IPS-NIHi11 (cell line): ENCODE measurements at regions not wholly inside any gene's neighbourhood (a gene's known extent, or its start where the extent isn't known, plus 50 kb on each side); places are given as distances from the start of the nearest gene placed in this dataset.
"Not testable (repeated sequence)": the region's sequence is repeated elsewhere in the genome, so short reads cannot be mapped to it uniquely, and the experiment has no call there.

Experiments used
- DNase-seq: peaks from one replicate; pipeline ENCODE4 v3.0.0; 2012; ENCODE audit warnings: mixed read lengths, low spot score

- no peak for DNase-seq
Measured at GRCh38 chr2:190742431-190742830, 93.5 kb downstream of the NAB1 start.

- no peak for DNase-seq
Measured at GRCh38 chr2:190744041-190744440, 95.2 kb downstream of the NAB1 start.

- DNase-seq: no peak
Measured at GRCh38 chr2:190746971-190747761, 98.3 kb downstream of the NAB1 start.

GRCh38 chr2:190748966-190749365 lies 100.1 kb downstream of the NAB1 start:
- DNase-seq: no peak

DNA sequence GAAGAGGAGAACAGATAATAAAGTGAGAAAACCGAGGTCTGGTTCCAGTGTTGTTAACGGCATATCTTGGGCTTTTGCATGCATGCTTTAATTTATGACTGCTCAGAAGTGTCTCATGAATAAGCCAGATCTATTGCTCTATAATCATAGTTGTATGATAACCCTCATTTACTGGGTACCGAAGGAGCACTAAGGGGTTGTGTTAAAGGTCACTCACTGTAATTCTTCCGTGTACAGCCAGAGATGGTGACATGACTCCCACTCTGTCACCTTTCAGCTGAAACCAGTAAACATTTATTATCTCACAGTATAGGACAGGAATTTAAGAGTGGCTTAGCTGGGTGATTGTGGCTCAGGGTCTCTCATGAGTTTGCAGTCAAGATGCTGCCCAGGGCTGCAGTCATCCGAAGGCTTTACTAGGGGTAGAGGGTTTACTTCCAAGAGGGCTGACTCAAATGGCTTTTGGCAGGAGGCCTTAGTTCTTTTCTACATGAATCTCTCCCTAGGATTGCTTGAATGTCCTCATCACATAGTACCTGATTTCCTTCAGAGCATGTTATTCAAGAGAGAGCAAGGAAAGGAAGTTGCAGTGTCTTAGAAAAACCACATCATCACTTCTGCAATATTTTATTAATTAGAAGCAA lies 107.0 kb downstream of the NAB1 start:
- no peak for DNase-seq

GRCh38 chr2:190759749-190760213 lies 110.9 kb downstream of the NAB1 start:
- no peak for DNase-seq

GRCh38 chr2:190760353-190761150 lies 111.7 kb downstream of the NAB1 start:
- not testable (repeated sequence) for DNase-seq

DNA sequence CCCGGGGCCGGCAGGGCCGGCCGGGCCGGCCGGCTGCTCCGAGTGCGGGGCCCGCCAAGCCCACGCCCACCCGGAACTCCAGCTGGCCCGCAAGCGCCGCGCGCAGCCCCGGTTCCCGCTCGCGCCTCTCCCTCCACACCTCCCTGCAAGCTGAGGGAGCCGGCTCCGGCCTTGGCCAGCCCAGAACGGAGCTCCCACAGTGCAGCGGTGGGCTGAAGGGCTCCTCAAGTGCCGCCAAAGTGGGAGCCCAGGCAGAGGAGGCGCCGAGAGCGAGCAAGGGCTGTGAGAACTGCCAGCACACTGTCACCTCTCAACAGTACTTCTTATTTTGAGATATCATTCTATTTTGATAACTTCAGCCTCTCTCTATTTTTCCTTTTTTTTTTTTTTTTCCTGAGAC lies 112.3 kb downstream of the NAB1 start:
- DNase-seq: not testable (repeated sequence)

- DNase-seq: no peak
Measured at GRCh38 chr2:190762566-190762965, 113.7 kb downstream of the NAB1 start.

- DNase-seq: no peak
Measured at GRCh38 chr2:190763100-190763499, 114.2 kb downstream of the NAB1 start.

GRCh38 chr2:190763901-190764514 lies 115.1 kb downstream of the NAB1 start:
- DNase-seq: no peak

GRCh38 chr2:190765386-190766173 lies 115.0 kb upstream of the GLS start:
- DNase-seq: no peak

DNA sequence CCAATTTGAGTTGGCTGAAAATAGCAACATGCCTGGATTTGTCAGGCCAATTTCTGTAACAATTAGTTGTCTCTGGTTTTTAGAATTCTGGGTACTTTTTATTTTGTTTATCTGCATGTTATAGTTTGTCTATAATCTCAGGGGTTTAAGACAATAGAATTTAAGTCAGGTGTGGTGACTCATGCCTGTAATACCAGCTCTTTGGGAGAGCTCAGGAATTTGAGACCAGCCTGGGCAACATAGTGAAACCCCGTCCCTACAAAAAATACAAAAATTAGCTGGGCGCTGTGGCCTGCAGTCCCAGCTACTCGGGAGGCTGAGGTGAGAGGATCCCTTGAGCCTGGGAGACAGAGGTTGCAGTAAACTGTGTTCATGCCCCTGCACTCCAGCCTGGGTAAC lies 114.4 kb upstream of the GLS start:
- no peak for DNase-seq

- no peak for DNase-seq
Measured at GRCh38 chr2:190766595-190766994, 114.0 kb upstream of the GLS start.

- no peak for DNase-seq
Measured at GRCh38 chr2:190767821-190768220, 112.8 kb upstream of the GLS start.

GRCh38 chr2:190769258-190769657 lies 111.4 kb upstream of the GLS start:
- DNase-seq: no peak

DNA sequence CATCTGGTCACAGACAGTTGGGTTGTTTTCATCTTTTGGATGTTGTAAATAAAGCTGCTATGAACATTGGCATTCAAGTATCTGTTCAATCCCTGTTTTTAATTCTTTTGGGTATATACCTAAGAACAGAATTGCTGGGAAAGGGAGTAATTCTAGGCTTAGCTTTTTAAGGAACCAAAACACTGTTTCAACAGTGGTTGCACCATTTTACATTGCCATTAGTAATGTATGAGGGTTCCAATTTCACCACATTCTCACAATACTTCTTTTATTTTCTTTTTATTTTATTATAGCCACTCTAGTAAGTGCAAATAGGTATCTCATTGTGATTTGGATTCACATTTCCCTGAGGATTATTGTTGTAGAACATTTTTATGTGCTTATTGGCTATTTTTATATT lies 108.9 kb upstream of the GLS start:
- no peak for DNase-seq

DNA sequence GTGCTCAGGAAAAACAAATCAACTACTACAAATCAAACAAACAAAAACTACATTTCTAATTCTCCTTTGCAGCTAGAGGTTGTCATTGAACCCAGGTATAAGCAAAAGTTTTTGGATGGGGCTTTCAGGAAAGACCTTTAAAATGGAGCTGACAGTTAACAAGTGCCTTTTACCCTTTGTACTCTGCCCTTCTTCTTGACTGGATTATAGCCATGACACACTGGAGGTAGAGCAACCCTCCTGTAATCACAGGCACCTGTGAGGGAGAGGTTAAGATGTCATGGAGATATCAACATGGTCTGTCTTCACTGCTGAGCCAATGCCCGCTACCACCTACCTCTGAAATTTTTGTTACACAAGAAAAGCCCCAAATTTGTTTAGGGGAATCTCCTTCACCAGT lies 100.0 kb upstream of the GLS start:
- DNase-seq: no peak

DNA sequence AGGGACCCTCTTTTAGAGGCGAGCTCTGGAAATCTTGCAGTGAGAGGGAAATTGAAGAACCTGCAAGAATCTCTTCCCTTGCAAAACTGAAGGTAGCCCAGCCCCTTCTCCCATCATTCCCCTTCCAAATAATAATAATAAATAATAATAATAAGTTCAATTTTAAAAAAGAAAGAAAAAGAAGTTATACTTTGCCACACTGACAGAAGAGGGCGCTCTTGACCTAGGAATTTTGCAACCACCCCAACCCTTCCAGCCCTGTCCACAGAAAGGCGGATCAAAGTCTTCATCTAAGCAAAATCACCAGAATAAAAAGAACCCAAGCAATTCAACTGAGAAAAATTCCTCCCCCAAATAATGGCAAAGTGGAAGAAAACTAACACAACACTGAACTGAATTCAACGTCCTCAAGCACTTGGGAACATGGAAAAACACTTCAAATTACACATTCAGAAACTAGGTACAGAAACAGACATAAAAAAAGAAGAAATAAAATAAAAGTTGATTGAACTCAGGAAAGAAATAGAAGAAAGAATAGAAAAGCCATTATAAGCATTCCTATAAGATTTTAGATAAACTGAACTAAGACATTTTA lies 98.9 kb upstream of the GLS start:
- peak; percentile 75 for DNase-seq

DNA sequence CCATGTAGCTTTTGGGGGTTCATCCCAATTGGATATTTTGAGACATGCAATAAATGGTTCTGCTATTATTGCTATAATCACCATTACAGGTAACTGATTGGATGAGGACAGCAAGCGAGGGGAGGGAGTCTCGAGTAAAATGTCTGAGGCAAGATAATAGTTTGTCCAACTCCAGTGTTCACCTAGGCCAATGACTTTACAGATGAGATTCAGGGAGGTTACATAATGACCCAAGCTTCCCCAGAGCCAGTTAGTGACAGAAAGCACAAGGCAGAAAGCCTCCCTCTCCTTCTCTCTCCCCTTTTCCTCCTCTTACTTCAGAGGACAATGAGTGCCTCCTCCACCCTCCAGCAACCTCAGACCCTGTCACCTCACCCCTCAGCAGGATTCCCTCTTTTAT lies 98.4 kb upstream of the GLS start:
- DNase-seq: no peak
